ENCODE measurements at regions not wholly inside any gene's neighbourhood (a gene's known extent, or its start where the extent isn't known, plus 50 kb on each side); places are given as distances from the start of the nearest gene placed in this dataset.

DNA sequence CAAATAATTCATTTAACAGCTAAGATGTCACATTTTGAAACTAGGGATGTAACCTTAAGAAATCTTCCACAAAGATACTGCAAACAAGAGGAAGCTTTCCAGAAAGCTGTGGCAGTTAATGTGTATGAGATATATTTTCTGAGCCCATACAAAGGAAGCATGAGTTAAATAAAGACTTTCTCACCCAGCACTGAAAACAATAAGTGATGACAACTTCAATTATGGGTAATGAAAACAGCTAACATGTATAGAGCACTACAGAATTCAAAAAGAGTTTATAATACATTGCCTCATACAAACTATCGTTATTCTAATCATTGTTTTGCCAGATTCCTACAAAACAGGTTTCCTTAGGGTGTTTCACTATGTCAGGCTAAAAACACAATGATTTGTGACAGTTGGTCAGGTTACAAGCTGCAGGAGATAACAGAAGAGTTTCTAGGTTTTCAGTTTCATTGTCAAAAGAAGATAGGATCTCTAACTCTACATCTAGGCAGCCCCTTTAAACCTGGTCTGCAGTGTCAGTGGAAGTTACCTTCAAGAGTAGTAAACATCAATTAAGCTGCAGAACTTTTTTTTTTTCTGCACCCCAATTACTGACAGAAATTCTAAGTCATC, 618.1 kb upstream of the ADGRL3 start:
- TF ChIP-seq POLR2A (IDR thresholded peaks at IDR 0.05; ENCODE audit: low read length): no peak
- TF ChIP-seq GATA1 (IDR thresholded peaks at IDR 0.05; ENCODE audit: low read depth, low read length): no peak

Data from erythroblast (primary cell).